ENCODE measurements at regions not wholly inside any gene's neighbourhood (a gene's known extent, or its start where the extent isn't known, plus 50 kb on each side); places are given as distances from the start of the nearest gene placed in this dataset.

DNA sequence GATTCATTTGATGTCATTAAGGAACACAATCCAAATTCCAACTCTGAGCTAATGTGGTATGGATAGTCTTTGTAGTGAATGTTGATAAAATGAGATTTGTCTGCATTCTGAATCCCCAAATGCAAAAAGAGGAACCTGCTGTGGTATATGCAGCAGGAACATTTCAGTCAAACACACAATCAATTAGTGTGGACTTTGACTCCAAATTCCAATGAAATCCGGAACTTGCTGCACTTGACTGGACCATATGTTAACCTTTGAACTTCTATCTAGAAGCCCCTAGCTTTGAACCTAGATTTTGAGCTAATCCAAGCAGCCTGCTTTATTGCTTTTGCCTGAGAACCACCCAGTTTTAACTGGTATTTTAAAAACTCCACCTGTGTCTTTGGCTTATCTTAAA lies 341.3 kb downstream of the SPRY2 start:
- TF ChIP-seq, protein P1, sequence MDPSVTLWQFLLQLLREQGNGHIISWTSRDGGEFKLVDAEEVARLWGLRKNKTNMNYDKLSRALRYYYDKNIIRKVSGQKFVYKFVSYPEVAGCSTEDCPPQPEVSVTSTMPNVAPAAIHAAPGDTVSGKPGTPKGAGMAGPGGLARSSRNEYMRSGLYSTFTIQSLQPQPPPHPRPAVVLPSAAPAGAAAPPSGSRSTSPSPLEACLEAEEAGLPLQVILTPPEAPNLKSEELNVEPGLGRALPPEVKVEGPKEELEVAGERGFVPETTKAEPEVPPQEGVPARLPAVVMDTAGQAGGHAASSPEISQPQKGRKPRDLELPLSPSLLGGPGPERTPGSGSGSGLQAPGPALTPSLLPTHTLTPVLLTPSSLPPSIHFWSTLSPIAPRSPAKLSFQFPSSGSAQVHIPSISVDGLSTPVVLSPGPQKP (IDR thresholded peaks at IDR 0.05; ENCODE audit: borderline replicate concordance, low read depth, low read length), result no peak
- TF ChIP-seq RCOR1 (IDR thresholded peaks at IDR 0.05; ENCODE audit: insufficient replicate concordance, low read length) (no peak), CEBPB (IDR thresholded peaks at IDR 0.05; ENCODE audit: low read depth, low read length) (no peak), BHLHE40 (IDR thresholded peaks at IDR 0.05; ENCODE audit: low read depth, low read length) (no peak), SMC3 (IDR thresholded peaks at IDR 0.05; ENCODE audit: low read depth, low read length) (no peak), MAZ (IDR thresholded peaks at IDR 0.05; ENCODE audit: borderline replicate concordance, low read depth, low read length) (no peak), NFE2L2 (IDR thresholded peaks at IDR 0.05; ENCODE audit: low read depth, low read length) (no peak), FOS (IDR thresholded peaks at IDR 0.05; ENCODE audit: low read depth, low read length) (no peak), RAD21 (IDR thresholded peaks at IDR 0.05; ENCODE audit: low read length) (no peak)
- TF ChIP-seq, protein P2, sequence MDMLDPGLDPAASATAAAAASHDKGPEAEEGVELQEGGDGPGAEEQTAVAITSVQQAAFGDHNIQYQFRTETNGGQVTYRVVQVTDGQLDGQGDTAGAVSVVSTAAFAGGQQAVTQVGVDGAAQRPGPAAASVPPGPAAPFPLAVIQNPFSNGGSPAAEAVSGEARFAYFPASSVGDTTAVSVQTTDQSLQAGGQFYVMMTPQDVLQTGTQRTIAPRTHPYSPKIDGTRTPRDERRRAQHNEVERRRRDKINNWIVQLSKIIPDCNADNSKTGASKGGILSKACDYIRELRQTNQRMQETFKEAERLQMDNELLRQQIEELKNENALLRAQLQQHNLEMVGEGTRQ (IDR thresholded peaks at IDR 0.05; ENCODE audit: low read depth, low read length), result no peak
- CTCF ChIA-PET, result no interaction called here
- Histone ChIP-seq H2BK120ac (ENCODE audit: low read depth, low read length) (no peak overlapping the region), H2AFZ (replicated peaks; ENCODE audit: low read length, poor library complexity) (no peak overlapping the region), H3K9ac (ENCODE audit: low read depth, low read length) (no peak overlapping the region), H3K4ac (ENCODE audit: low read depth, low read length) (no peak overlapping the region), H4K5ac (ENCODE audit: low read depth, low read length) (no peak overlapping the region), H3K4me2 (ENCODE audit: low read depth, low read length) (no peak overlapping the region), H3K27me3 (ENCODE audit: control insufficient read depth, insufficient read depth, low read length) (no peaks in the 10 kb centered on the region), H3K4me3 (ENCODE audit: insufficient read depth, low read depth, low read length) (no peak overlapping the region), H3K36me3 (ENCODE audit: control insufficient read depth, insufficient read depth, low read length) (no peaks in the 10 kb centered on the region), H4K91ac (ENCODE audit: insufficient read depth, low read depth, low read length) (no peak overlapping the region), H3K14ac (replicated peaks; ENCODE audit: low read depth, low read length) (no peak overlapping the region), H3K27ac (ENCODE audit: insufficient read depth, low read length) (no peak overlapping the region), H4K8ac (ENCODE audit: low read depth in 2 of 2, low read length in 2 of 2) (no peak overlapping the region), H3K79me1 (ENCODE audit: low read depth in 1 of 2, low read length in 2 of 2) (no peaks in the 10 kb centered on the region), H2BK5ac (ENCODE audit: low read depth, low read length, poor library complexity, severe bottlenecking) (no peak overlapping the region), H2AK5ac (ENCODE audit: low read depth, low read length) (no peak overlapping the region), H4K20me1 (ENCODE audit: insufficient read depth, low read length) (no peaks in the 10 kb centered on the region), H2BK15ac (ENCODE audit: low read depth, low read length) (no peak overlapping the region), H3K9me1 (ENCODE audit: insufficient read depth, low read length) (no peaks in the 10 kb centered on the region), H3K4me1 (ENCODE audit: control insufficient read depth, insufficient read depth, low read length) (peaks cover 8% of the 10 kb centered on the region), H2BK20ac (ENCODE audit: low read depth, low read length) (no peak overlapping the region), H3K23ac (ENCODE audit: low read depth, low read length) (no peak overlapping the region), H2AK9ac (replicated peaks; ENCODE audit: low read depth, low read length, poor library complexity) (no peak overlapping the region), H3K18ac (ENCODE audit: low read depth, low read length) (no peak overlapping the region), H3K56ac (ENCODE audit: extremely low read depth, insufficient read depth, low read length) (no peak overlapping the region), H3K9me3 (ENCODE audit: control insufficient read depth, insufficient read depth, low read length) (no peaks in the 10 kb centered on the region)
- ATAC-seq (ENCODE audit: low read depth) (no peak), DNase-seq (peak; percentile 15)
- POLR2A ChIA-PET (ENCODE audit: unreplicated experiment), result no interaction called here
- intact Hi-C loops (cut with micrococcal nuclease), result no loop called here
- WGBS, 2 experiments (ENCODE audit: extremely low coverage in 2 of 2, insufficient read length in 1 of 2), result 71% methylated on average over 1 of the region's 1 CpG; no CpG with 5 or more reads in 1 of the 2 experiments
- in situ Hi-C loops (cut with MboI; ENCODE audit: low sequenced_read_pairs), result no loop called here
- dilution Hi-C loops (cut with HindIII; ENCODE audit: low sequenced_read_pairs, unreplicated experiment), result no loop called here
- no TSS peak for BruUV-seq (replicated peaks)

Measured in IMR-90 (cell line).